ENCODE measurements at regions not wholly inside any gene's neighbourhood (a gene's known extent, or its start where the extent isn't known, plus 50 kb on each side); places are given as distances from the start of the nearest gene placed in this dataset.

GRCh38 chr3:184659797-184660301 lies 52.0 kb downstream of the MAGEF1 start:
- H3K36me3 ChIP-seq (ENCODE audit: control insufficient read depth, insufficient read depth, low read length), result no peaks in the 10 kb centered on the region
- no peaks in the 10 kb centered on the region for H3K9me3 ChIP-seq (ENCODE audit: control insufficient read depth, low read length)

GRCh38 chr3:184658223-184658928 lies 53.5 kb downstream of the MAGEF1 start:
- no peaks in the 10 kb centered on the region for H3K9me3 ChIP-seq (ENCODE audit: control insufficient read depth, low read length)

More at GRCh38 chr3:184659797-184660301, 52.0 kb downstream of the MAGEF1 start:
- Histone ChIP-seq H3K27me3 (ENCODE audit: control insufficient read depth, insufficient read depth, low read length) (no peaks in the 10 kb centered on the region), H3K4me1 (ENCODE audit: control insufficient read depth, insufficient read depth, low read length) (no peaks in the 10 kb centered on the region), H3K4me3 (ENCODE audit: low read length) (no peak overlapping the region), H3K9ac (ENCODE audit: low read length) (no peak overlapping the region)

GRCh38 chr3:184656829-184657681 lies 54.8 kb downstream of the MAGEF1 start:
- Histone ChIP-seq H3K4me3 (ENCODE audit: low read length) (no peak overlapping the region), H3K4me1 (ENCODE audit: control insufficient read depth, insufficient read depth, low read length) (peaks cover 10% of the 10 kb centered on the region), H3K9ac (ENCODE audit: low read length) (no peak overlapping the region), H3K36me3 (ENCODE audit: control insufficient read depth, insufficient read depth, low read length) (no peaks in the 10 kb centered on the region), H3K9me3 (ENCODE audit: control insufficient read depth, low read length) (no peaks in the 10 kb centered on the region), H3K27me3 (ENCODE audit: control insufficient read depth, insufficient read depth, low read length) (no peaks in the 10 kb centered on the region)

More at GRCh38 chr3:184658223-184658928, 53.5 kb downstream of the MAGEF1 start:
- Histone ChIP-seq H3K4me1 (ENCODE audit: control insufficient read depth, insufficient read depth, low read length) (no peaks in the 10 kb centered on the region), H3K27me3 (ENCODE audit: control insufficient read depth, insufficient read depth, low read length) (no peaks in the 10 kb centered on the region), H3K36me3 (ENCODE audit: control insufficient read depth, insufficient read depth, low read length) (no peaks in the 10 kb centered on the region), H3K9ac (ENCODE audit: low read length) (no peak overlapping the region), H3K4me3 (ENCODE audit: low read length) (no peak overlapping the region)

GRCh38 chr3:184656458-184656828 lies 55.4 kb downstream of the MAGEF1 start:
- Histone ChIP-seq H3K36me3 (ENCODE audit: control insufficient read depth, insufficient read depth, low read length) (no peaks in the 10 kb centered on the region), H3K4me1 (ENCODE audit: control insufficient read depth, insufficient read depth, low read length) (peaks cover 16% of the 10 kb centered on the region), H3K27me3 (ENCODE audit: control insufficient read depth, insufficient read depth, low read length) (no peaks in the 10 kb centered on the region), H3K9ac (ENCODE audit: low read length) (no peak overlapping the region), H3K4me3 (ENCODE audit: low read length) (no peak overlapping the region), H3K9me3 (ENCODE audit: control insufficient read depth, low read length) (no peaks in the 10 kb centered on the region)

- Histone ChIP-seq H3K4me3 (ENCODE audit: low read length) (no peak overlapping the region), H3K9me3 (ENCODE audit: control insufficient read depth, low read length) (no peaks in the 10 kb centered on the region), H3K9ac (ENCODE audit: low read length) (no peak overlapping the region), H3K4me1 (ENCODE audit: control insufficient read depth, insufficient read depth, low read length) (peaks cover 16% of the 10 kb centered on the region), H3K27me3 (ENCODE audit: control insufficient read depth, insufficient read depth, low read length) (no peaks in the 10 kb centered on the region), H3K36me3 (ENCODE audit: control insufficient read depth, insufficient read depth, low read length) (no peaks in the 10 kb centered on the region)
Measured at GRCh38 chr3:184655597-184655996, 56.3 kb downstream of the MAGEF1 start.

GRCh38 chr3:184654375-184654774 lies 57.5 kb downstream of the MAGEF1 start:
- Histone ChIP-seq H3K27me3 (ENCODE audit: control insufficient read depth, insufficient read depth, low read length) (no peaks in the 10 kb centered on the region), H3K36me3 (ENCODE audit: control insufficient read depth, insufficient read depth, low read length) (no peaks in the 10 kb centered on the region), H3K4me3 (ENCODE audit: low read length) (no peak overlapping the region), H3K4me1 (ENCODE audit: control insufficient read depth, insufficient read depth, low read length) (peaks cover 16% of the 10 kb centered on the region), H3K9ac (ENCODE audit: low read length) (no peak overlapping the region), H3K9me3 (ENCODE audit: control insufficient read depth, low read length) (no peaks in the 10 kb centered on the region)

GRCh38 chr3:184652465-184652864 lies 59.4 kb downstream of the MAGEF1 start:
- Histone ChIP-seq H3K9ac (ENCODE audit: low read length) (peak overlapping the region; percentile 35), H3K36me3 (ENCODE audit: control insufficient read depth, insufficient read depth, low read length) (no peaks in the 10 kb centered on the region), H3K4me3 (ENCODE audit: low read length) (no peak overlapping the region), H3K9me3 (ENCODE audit: control insufficient read depth, low read length) (no peaks in the 10 kb centered on the region), H3K27me3 (ENCODE audit: control insufficient read depth, insufficient read depth, low read length) (no peaks in the 10 kb centered on the region), H3K4me1 (ENCODE audit: control insufficient read depth, insufficient read depth, low read length) (peaks cover 16% of the 10 kb centered on the region)

GRCh38 chr3:184651904-184652303 lies 60.0 kb downstream of the MAGEF1 start:
- Histone ChIP-seq H3K27me3 (ENCODE audit: control insufficient read depth, insufficient read depth, low read length) (no peaks in the 10 kb centered on the region), H3K9ac (ENCODE audit: low read length) (no peak overlapping the region), H3K36me3 (ENCODE audit: control insufficient read depth, insufficient read depth, low read length) (no peaks in the 10 kb centered on the region), H3K9me3 (ENCODE audit: control insufficient read depth, low read length) (no peaks in the 10 kb centered on the region), H3K4me3 (ENCODE audit: low read length) (no peak overlapping the region), H3K4me1 (ENCODE audit: control insufficient read depth, insufficient read depth, low read length) (peaks cover 17% of the 10 kb centered on the region)

GRCh38 chr3:184648636-184649035 lies 63.2 kb downstream of the MAGEF1 start:
- Histone ChIP-seq H3K27me3 (ENCODE audit: control insufficient read depth, insufficient read depth, low read length) (no peaks in the 10 kb centered on the region), H3K9ac (ENCODE audit: low read length) (no peak overlapping the region), H3K9me3 (ENCODE audit: control insufficient read depth, low read length) (no peaks in the 10 kb centered on the region), H3K4me3 (ENCODE audit: low read length) (no peak overlapping the region), H3K36me3 (ENCODE audit: control insufficient read depth, insufficient read depth, low read length) (no peaks in the 10 kb centered on the region), H3K4me1 (ENCODE audit: control insufficient read depth, insufficient read depth, low read length) (peaks cover 43% of the 10 kb centered on the region)

GRCh38 chr3:184647405-184647936 lies 64.4 kb downstream of the MAGEF1 start:
- H3K9me3 ChIP-seq (ENCODE audit: control insufficient read depth, low read length), result no peaks in the 10 kb centered on the region

GRCh38 chr3:184645336-184645735 lies 66.5 kb downstream of the MAGEF1 start:
- no peaks in the 10 kb centered on the region for H3K36me3 ChIP-seq (ENCODE audit: control insufficient read depth, insufficient read depth, low read length)
- H3K9me3 ChIP-seq (ENCODE audit: control insufficient read depth, low read length), result no peaks in the 10 kb centered on the region
- no peak overlapping the region for H3K9ac ChIP-seq (ENCODE audit: low read length)
- H3K4me1 ChIP-seq (ENCODE audit: control insufficient read depth, insufficient read depth, low read length), result peaks cover 27% of the 10 kb centered on the region
- no peaks in the 10 kb centered on the region for H3K27me3 ChIP-seq (ENCODE audit: control insufficient read depth, insufficient read depth, low read length)
- H3K4me3 ChIP-seq (ENCODE audit: low read length), result no peak overlapping the region

More at GRCh38 chr3:184647405-184647936, 64.4 kb downstream of the MAGEF1 start:
- Histone ChIP-seq H3K9ac (ENCODE audit: low read length) (no peak overlapping the region), H3K4me3 (ENCODE audit: low read length) (no peak overlapping the region), H3K4me1 (ENCODE audit: control insufficient read depth, insufficient read depth, low read length) (peaks cover 37% of the 10 kb centered on the region), H3K36me3 (ENCODE audit: control insufficient read depth, insufficient read depth, low read length) (no peaks in the 10 kb centered on the region), H3K27me3 (ENCODE audit: control insufficient read depth, insufficient read depth, low read length) (no peaks in the 10 kb centered on the region)

- Histone ChIP-seq H3K27me3 (ENCODE audit: control insufficient read depth, insufficient read depth, low read length) (no peaks in the 10 kb centered on the region), H3K36me3 (ENCODE audit: control insufficient read depth, insufficient read depth, low read length) (no peaks in the 10 kb centered on the region), H3K4me3 (ENCODE audit: low read length) (no peak overlapping the region), H3K9ac (ENCODE audit: low read length) (no peak overlapping the region), H3K4me1 (ENCODE audit: control insufficient read depth, insufficient read depth, low read length) (peaks cover 27% of the 10 kb centered on the region), H3K9me3 (ENCODE audit: control insufficient read depth, low read length) (no peaks in the 10 kb centered on the region)
Measured at GRCh38 chr3:184643442-184643841, 68.4 kb downstream of the MAGEF1 start.
